Raji (cell line): ENCODE measurements at regions not wholly inside any gene's neighbourhood (a gene's known extent, or its start where the extent isn't known, plus 50 kb on each side); places are given as distances from the start of the nearest gene placed in this dataset.

Source experiments
- POLR2A ChIP-seq: IDR thresholded peaks from 2 replicates; pipeline ENCODE4 v1.6.1; 2011; ENCODE audit warnings: low read depth, low read length, control low read depth; ENCODE audit not compliant: insufficient read depth

DNA sequence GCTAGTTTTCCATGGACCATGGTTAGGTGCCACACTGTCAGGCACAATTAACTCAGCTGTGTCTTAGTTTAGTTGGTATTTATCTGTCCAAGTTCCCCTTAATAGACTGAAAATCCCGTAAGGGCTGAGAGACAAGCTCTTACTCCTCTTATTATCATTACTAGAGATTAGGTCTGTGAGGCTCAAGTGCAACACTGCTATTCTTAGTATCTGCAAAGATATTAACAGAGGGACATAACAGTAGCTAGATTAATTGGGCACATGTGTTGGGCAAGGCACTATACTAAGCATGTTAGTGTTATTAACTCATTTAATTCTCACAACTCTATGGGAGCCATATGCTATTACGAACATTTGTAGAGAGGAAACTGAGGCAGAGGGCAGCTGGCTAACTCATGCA lies 137.3 kb downstream of the VEGFA start:
- no peak for TF ChIP-seq POLR2A

DNA sequence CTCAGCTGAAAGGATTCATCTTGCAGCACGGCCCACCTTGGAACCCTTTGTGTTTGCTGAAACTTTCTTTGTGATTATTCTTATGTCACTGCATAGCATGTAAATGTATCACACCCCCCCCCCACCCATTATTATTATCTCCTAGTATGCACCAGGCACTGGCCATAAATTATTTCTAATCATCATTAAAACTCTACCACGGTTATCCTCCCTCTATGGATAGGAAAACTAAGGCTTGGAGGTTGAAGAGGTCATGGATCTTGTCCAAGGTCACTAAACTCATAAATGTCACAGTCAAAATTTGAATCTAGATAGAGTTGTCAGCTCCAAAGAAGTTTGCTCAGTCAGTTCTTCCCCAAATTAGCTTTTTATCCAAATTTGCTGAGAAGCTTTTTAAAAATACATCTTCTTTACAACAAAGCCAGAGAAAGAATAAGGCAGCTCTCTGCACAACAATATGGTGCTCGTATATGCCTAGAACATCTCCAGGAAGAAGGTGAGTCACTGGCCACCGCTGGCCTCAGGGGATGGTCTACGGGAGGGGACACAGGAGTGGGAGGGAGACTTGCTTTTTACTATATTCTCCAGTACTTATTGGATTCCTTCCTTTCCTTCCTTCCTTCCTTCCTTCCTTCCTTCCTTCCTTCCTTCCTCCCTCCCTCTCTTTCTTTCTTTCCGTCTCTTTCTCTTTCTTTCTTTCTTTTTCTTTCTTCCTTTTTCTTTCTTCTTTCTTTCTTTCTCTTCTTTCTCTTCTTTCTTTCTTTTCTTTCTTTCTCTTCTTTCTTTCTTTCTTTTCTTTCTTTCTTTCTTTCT lies 134.5 kb downstream of the VEGFA start:
- TF ChIP-seq POLR2A = no peak

DNA sequence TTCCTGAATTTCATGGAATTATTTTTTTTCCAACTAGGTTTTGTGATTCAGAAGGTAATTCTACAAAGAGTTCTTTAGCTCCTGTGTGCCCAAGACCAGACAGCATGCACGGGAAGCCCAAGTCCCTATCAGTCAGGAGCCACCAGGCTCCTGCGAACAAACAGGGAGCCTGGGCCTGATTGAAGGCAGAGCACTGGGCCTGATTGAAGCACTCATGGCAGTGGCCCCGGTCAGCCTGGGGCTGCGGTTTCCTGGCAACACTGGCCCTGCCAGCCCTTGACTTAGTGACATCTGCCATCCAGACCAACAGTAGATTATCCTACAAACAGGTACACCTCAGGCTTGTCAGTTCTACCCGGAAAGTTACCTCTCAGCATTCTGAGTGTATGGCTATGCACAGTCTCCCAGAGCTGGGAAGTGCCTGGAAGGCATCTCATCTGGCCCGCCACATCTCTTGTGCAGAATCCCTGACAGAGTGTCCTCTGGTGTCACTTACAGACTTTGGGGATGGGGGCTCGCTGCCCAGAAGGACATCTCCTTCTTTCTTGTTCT lies 133.8 kb downstream of the VEGFA start:
- TF ChIP-seq POLR2A = no peak

DNA sequence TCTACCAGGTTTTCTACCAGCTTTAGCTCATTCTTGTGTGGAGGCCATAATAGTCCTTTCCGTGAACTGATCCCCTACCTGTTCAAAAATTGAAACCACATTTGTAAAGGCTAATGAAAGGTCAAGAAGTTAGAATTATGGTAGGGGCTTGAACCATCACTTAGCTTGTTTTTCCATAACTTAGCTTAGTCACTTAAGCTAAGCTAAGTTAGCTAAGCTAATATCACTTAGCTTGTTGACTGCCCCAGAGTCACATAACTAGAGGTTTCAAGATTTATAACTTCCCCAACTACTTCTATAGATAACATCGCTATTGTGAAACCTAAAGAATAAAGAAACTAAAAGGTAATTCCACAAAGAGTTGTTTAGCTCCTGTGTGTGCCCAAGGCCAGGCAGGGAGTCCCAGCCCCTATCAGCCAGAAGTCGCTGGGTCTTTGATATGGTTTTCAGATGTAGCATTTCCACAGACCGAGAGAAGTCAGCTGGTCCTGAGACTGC lies 131.8 kb downstream of the VEGFA start:
- TF ChIP-seq POLR2A = no peak

DNA sequence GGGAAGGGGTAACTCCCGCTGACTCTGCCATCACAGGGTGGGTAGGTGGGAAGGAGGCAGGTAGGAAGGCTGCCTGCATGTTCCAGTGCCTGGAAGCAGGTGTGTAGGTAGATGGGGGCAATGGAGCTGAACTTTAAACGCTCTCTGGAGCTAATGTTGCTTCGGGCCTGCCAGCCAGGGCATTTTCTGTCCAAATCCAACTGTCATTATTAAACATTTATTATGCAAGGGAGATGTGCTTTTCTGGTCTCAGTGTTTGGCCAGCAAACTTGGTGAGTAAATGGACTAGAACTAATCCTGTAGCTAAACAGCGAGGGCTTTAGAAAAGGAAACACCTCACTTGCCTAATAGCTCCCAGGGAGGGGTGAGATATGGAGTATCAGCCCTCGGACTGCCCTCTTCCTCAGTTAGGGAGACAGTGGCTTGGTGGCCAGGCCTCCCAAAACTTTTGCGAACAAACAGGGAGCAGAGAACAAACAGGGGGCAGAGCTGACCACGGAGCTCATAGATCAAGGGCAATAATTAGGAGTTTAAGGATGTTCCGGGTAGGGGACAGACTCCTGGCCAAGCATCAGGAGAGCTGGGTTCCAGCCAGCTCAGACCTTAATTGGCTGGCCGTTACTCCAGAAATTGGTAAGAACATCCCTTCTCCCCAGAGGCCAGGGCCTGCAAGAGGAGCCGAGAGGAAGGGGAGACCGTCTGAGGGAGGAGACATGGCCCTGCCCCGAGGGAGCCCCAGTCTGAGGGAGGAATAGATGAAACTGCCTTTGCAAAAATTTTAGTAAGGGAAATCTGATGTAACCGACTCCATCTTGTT lies 131.1 kb downstream of the VEGFA start:
- no peak for TF ChIP-seq POLR2A

DNA sequence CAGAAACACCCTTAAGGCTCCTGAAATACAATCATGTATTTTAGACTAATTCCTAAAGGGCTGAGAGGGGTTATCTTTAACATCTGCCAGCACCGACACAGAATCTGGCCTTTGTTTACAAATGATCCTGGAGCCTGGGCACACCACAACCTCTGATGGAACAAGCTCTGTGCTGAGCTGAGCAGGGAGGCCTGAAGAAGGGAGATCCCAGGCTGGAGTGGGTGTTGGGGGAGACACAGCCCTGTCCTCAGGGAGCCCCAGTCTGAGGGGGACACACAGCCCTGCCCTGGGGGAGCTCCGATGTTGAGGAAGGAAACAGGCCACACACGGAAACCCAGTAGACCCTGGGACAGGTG lies 130.5 kb downstream of the VEGFA start:
- TF ChIP-seq POLR2A = no peak

DNA sequence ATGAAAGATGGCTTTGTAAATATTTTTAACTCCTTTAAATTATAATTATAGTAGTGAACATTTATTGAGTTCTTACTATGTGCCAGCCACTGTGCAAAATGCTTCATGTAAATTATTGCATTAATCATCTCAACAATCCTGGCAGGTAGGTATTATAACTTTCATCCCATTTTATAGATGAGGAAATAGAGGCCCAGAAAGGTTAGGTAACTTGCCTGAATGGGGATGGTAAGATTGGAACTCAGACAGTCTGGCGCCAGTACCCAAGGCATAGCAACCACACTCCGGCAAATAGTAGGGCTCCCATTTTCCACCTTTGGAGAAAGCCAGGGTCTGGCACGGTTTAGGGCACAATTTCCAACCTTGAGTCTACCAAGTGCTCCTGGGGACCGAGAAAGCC lies 129.8 kb downstream of the VEGFA start:
- TF ChIP-seq POLR2A = no peak

DNA sequence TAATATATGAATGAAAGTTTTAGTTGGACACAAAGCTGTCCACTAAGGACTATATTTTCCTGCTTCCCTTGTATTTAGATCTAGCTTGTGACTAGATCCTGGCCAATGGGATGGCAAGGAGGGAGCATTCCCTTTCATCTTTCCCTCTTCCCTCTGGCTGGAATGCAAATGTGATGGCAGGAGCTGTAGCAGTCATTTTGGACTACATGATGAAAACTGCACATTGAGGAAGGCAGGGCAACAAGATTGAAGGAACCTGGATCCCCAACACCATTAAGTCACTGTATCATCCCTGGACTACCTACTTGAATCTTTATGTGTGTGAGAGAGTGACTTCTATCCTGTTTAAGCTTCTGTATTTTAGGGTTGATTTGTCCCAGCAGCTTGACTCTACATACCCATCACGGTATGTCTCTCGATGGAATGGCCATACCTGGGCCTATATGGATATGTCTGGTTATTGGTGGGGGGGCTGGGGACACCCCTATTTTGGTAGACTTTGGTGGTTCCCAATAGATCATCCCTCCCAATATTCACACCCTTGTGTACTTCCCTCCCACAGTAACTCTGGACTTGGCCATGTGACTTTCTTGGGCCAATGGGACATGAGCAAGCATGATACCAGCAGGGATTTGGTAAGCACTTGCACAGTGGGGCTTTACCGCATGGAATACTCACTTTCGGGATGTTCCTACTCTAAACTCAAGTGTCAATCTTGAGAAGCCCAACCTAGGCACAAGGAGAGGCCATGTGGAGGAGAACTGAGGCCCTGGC lies 128.5 kb downstream of the VEGFA start:
- no peak for TF ChIP-seq POLR2A

DNA sequence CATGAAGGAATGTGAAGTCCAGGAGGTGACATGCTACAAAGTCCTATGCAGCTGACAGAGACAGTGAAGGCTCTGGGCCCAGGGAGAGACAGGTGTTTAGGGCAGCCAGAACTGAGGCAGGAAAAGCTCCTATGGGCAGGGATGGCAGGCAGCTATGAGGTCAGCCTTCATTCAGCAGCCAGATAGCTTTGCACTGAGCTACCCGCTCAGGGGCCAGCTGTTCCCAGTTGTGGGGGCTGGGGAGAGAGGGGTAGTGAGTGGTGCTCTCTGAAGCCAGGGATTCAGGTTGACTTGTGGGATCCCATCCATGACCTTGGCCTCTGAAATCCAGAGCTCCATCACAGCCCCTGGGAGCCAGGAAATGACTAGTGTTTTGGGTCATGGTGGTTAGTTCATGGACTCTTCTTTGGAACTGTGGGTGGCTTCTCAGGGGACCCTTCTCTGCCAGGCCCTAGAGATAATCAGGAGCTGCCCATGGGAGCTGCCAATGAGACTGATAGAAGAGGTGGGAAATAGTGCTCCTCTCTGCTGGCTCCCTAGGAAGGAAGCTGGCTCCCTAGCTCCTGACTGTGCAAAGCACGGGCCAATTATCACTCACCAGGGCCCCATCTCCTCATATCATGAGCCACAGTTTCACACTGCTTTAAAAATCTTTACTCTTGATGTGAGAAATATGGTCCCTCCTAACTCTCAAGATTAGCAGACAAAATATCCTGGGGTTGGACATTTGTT lies 127.7 kb downstream of the VEGFA start:
- no peak for TF ChIP-seq POLR2A

DNA sequence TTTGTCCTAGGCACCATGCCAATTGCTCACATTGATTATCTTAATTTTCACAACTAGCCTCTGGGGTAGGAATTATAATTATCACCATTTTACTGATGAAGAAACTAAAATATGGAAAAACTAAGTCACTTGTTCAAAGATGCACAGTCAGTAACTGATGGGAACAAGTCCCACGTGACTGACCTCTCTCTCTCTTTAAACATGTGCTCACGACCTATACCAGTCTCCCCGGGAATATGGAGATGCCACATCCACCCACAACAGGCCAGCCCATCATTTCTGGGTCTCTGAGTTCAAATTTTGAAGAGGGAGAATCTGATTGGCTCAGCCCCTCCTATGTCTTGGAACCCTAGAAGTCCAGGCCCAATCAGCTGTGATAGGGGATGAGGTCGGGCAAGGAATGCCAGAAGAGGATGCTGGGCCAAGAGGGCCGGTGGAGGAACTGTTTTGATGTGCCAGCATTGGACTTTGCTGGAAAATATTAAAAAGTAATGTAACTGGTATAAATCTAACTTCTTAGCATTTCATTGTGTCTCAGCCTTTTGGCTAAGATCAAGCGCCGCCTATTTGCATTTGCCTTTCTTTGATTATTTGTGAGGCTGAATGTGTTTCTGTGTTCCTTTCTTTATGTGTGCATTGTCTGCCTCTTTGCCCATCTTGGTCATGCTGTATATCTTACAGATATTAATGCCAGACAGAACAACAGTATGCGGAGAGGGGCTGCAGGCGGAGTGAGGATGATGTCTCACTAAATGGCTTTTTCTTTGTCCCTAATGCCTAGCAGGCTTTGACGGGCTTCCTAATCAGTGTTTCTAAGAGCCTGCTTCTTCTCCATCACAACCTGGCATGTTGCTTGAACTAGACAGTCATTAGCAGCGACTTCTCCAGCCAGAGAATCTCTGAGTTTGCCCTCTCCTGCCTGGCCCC lies 126.6 kb downstream of the VEGFA start:
- TF ChIP-seq POLR2A = no peak

DNA sequence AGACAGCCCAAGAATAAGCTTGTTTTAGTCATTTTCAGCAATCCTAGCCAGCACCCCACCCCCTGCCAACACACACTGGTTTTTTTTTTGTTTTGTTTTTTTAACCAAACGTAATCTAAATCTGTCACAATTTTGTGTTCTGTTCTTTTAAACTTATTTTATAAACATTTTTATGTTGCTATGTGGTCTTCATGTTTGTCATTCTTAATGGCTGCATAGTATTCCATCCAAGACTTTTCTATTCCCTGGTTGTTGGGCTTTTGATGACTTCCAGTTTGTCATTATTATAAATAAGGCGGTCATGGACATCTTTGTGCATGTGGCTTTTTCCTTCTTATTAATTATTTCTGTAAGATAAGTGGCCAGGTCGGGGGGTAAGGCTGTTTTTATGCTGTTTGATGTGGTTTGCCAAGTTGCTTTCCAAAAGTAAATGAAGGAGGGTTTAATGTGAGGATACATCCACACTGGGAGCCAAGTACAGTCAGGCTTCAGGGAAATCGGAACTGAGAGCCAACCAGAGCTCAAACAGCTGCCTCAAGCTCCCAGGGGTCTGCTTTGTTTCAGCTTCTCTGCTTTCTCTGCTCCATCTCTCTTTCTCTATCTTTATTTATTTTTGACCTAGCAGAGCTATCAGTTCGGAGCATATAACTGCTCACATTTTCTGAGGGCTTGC lies 125.8 kb downstream of the VEGFA start:
- TF ChIP-seq POLR2A = no peak

DNA sequence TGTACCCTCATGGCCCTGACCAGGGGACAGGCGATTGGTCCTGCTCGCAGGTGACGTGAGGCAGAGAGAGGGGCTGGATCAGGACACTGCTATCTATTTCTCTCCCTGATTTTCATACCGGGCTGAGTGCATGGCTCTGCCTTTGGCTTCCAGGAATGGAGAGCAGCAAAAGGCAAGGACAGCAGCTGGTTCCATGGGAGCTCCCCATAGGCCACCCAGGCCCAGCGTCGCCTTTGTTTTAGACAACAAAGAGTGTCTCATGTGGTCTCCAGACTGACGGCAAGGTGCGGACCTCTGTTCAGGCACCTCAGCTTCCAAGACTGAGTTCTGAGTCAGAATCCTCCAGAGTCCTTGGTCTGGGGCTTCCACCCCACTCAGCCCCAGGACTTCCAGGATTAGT lies 123.1 kb downstream of the VEGFA start:
- TF ChIP-seq POLR2A = no peak
